NCI-H524 treated with DMSO at 0.1 percent for 48 hours (cell line): ENCODE measurements at regions not wholly inside any gene's neighbourhood (a gene's known extent, or its start where the extent isn't known, plus 50 kb on each side); places are given as distances from the start of the nearest gene placed in this dataset.
"Not testable (repeated sequence)": the region's sequence is repeated elsewhere in the genome, so short reads cannot be mapped to it uniquely, and the experiment has no call there.

Experiments used
- DNase-seq: peaks from one replicate; lab custom pipeline; 2025; lab: John Stamatoyannopoulos, UW

DNA sequence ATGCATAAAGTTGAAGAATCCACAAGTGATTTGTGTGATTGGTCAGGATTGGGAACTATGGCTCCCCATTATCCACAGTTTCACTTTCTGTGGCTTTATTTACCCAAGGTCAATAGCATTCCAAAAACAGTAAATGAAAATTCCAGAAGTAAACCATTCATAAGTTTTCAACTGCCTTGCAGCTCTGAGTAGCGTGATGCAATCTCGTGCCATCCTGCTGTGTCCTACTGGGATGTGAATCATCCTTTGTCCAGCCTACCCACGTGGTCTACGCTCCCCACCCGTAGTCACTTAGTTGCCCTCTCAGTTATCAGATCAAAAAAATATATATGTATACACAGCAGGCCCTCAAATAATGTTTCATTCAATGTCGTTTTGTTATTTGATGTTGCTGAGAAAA lies 89.0 kb upstream of the DLGAP1 start:
- no peak for DNase-seq

DNA sequence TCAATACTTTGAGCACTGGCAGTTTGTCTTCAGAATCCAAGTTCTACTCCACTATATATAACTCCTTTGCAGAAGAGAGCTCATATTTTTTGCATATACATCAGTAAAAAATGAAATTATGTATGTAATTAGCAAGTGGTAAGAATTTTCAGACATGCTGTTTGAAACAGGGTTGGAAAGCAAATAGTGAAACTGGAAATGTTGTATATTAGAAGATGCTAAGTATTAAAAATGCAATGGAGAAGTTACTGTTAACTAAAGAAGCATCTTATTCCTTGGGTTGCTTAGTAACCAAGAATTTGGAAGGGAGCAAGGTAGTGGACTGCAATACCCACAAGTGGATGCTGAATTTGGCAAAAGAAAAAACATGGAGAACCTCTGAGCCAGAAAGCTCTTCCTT lies 88.6 kb upstream of the DLGAP1 start:
- no peak for DNase-seq

DNA sequence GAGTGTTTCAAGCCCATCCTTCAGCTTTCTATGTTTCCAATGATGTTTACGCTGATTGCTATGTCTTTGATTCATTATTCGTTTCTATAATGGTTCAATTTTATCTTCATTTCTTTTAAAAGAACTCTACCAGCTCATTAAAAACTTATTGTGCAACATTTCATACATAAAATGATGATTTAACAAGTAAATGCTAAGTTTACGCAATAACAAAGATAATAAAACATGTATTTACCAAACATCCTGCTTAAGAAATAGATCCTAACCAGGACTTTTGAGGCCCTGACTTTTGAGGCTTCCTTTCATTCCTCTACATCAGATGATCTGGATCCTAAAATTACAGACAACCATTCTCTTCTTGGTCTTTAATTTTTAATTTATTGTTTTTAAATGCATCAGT lies 86.5 kb upstream of the DLGAP1 start:
- DNase-seq = no peak

DNA sequence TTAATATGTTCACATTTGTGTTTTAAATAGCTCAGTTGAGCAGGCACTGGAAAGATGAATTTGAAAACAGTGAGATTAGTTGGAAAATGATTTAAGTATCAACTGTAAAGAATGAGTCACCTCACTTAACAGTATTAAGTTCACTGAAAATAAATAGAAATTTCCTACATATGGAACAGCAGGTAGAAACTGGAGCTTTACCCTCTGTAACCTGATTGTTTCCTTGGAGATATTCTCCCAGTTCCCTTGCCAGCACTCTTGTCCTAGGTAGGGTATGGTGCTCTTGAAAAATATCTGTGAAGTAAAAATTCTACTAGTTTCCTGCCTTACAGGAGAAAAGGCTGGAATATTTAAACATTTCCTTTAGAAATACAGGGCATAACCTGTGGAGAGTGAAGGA lies 81.3 kb upstream of the DLGAP1 start:
- no peak for DNase-seq

DNA sequence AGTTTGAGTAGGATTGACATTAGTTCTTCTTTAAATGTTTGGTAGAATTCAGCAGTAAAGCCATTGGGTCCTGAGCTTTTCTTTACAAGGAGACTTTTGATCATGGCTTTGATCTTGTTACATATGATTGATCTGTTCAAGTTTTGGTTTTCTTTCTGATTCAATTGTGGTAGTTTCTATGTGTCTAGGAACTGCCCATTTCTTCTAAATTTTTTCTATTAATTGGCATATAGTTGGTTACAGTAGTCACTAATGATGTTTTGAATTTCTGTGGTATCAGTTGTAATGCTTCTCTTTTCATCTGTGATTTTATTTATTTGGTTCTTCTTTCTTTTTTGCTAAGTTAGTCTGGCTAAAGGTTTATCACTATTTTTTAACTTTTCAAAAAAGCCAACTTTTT lies 73.3 kb upstream of the DLGAP1 start:
- DNase-seq = no peak

DNA sequence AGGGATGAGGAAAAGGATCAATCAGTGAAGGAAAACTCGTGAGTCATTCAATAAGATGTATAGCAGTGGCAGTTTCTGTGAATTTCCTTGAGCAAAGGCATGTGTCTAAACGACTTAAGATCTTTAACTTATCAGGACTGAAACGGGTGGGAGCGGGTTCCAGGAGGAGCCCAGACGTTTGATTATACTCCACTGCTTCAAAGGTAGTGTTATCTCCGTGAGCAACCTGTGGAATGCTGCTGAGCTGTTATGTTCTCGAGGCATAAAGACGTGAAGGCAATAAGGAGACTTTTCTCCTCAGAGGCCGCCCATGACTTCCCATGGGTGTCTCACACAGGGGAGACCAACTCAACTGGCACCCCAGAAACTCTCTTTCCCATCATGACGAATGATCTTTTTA lies 72.7 kb upstream of the DLGAP1 start:
- not testable (repeated sequence) for DNase-seq

DNA sequence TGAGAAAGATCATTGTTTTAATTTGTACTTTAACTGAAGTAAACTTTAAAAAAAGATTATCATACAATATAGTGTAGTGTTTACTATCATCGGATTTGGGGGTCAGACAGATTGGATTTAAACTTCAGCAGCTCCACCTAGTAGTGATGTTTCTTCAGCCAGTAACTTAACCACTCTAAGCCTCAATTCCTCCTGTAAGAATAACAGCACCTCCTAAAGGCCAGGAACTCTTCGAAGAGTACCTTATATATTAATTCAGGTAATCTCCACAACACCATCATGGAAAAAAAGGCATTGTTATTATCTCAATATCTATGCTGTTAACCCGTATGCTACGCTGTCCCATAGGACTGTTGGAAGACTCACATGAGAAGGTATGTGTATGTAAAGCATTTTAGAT lies 69.0 kb upstream of the DLGAP1 start:
- no peak for DNase-seq

DNA sequence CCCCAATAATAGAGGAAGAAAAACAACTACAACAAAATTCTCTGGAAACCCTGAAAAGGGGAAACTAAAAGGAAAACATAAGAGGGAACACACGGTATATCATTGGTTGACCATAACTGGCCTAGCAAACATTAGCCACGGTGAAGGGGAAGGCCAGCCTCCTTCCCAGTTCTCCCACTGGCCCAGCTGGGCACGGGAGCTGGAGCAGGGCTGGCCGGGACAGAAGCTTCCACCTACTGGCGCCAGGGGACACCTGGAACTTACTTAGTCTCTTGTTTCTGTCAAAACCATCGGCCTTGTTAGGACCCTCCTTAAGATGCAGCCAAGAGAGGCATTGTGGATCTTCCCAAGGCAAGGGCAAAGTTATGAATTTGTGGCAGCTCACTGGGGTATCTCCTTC lies 56.1 kb upstream of the DLGAP1 start:
- no peak for DNase-seq

DNA sequence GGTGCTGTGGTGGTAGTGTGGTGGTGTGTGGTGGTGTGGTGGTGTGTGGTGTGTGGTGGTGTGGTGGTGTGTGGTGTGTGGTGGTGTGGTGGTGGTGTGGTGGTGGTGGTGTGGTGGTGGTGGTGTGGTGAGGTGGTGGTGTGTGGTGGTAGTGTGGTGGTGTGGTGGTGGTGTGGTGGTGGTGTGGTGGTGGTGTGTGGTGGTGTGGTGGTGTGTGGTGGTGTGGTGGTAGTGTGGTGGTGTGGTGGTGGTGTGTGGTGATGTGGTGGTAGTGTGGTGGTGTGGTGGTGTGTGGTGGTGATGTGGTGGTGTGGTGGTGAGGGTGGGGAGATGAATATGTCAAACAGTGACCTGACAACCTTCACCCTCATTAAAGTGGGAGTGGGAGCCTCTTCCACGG lies 55.6 kb upstream of the DLGAP1 start:
- DNase-seq = no peak

DNA sequence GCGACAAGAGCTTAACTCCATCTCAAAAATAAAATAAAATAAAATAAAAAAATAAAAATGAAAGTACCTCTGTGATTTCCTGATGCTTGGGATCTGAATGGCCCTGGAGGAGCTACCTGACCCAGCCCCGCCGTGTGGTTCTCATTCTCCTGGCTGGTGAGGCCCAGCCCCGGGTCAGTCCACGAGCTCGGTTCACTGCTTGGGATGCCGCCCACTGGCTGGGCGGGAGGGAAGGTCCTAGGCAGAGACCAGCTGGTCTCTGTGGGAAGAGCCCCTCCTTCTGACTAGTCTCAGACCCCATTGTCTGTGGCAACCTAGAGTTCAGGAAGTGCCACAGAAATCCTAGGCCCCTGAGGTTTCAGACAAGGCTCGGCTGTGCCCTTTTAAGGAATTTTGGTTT lies 55.1 kb upstream of the DLGAP1 start:
- DNase-seq = no peak
